Endometrium (tissue), 2 donors: ENCODE measurements at regions not wholly inside any gene's neighbourhood (a gene's known extent, or its start where the extent isn't known, plus 50 kb on each side); places are given as distances from the start of the nearest gene placed in this dataset.

ENCODE experiments used
- FAIRE-seq: peaks from 2 replicates; lab custom pipeline; 2012; peaks lifted over from hg19 to GRCh38; lab: Jason Lieb, UNC
- donor health status: control.
- donor health status: control.

- FAIRE-seq = no peak
Observed at GRCh38 chr7:125032943-125033342, 103.3 kb upstream of the POT1 start.

- FAIRE-seq = no peak
Observed at GRCh38 chr7:125030756-125031387, 101.2 kb upstream of the POT1 start.

- FAIRE-seq = no peak
Observed at GRCh38 chr7:125025620-125026019, 96.0 kb upstream of the POT1 start.

- FAIRE-seq = no peak
Observed at GRCh38 chr7:125020801-125021200, 91.2 kb upstream of the POT1 start.

GRCh38 chr7:125010540-125010939 lies 80.9 kb upstream of the POT1 start:
- no peak for FAIRE-seq

GRCh38 chr7:124996778-124997177 lies 67.2 kb upstream of the POT1 start:
- FAIRE-seq = no peak

GRCh38 chr7:124992851-124993562 lies 63.4 kb upstream of the POT1 start:
- no peak for FAIRE-seq

GRCh38 chr7:124989911-124990310 lies 60.3 kb upstream of the POT1 start:
- FAIRE-seq = no peak
